ENCODE measurements at regions not wholly inside any gene's neighbourhood (a gene's known extent, or its start where the extent isn't known, plus 50 kb on each side); places are given as distances from the start of the nearest gene placed in this dataset.
A peak's percentile ranks its signal among the peaks of the same experiment; 100 is the strongest.

DNA sequence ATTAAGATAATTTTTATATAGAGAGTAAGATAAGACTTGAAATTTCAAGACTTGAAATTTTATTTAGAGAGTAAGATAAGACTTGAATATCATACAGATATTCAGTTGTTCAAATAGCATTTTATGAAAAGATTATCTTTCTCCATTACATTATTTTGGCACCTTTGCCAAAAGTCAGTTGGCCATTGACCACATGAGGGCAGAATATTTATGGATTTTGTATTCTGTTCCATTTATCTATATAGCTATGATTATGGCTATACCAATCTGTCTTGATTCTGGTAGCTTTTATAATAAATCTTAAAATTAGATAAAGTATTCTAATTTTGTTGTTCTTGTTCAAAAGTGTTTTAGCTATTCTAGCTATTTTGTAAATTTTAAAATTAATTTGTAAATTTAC is 537.9 kb upstream of the GJE1 start:
- ChIA-PET CTCF (ENCODE audit: low intra/inter-chr PET ratio) (no interaction called here), POLR2A (no interaction called here)
- H4K20me1 ChIP-seq (replicated peaks; ENCODE audit: control insufficient read depth, insufficient read depth, low read length): no peaks in the 10 kb centered on the region
- no peaks in the 10 kb centered on the region for H3K27me3 ChIP-seq (ENCODE audit: control insufficient read depth in 2 of 2, insufficient read depth in 2 of 2, low read length in 2 of 2)
- no peaks in the 10 kb centered on the region for H3K36me3 ChIP-seq (ENCODE audit: control insufficient read depth, insufficient read depth, low read length)
- no TSS peak for BruUV-seq (replicated peaks)
- no peaks in the 10 kb centered on the region for H3K79me2 ChIP-seq (ENCODE audit: control insufficient read depth, insufficient read depth, low read length)
- H3K4me2 ChIP-seq (ENCODE audit: insufficient read depth, low read length): no peak overlapping the region
- FAIRE-seq (no peak), ATAC-seq (no peak), DNase-seq (ENCODE audit: extremely low read depth in 1 of 4, low spot score in 3 of 4) (no peak)
- no peaks in the 10 kb centered on the region for H3K9me3 ChIP-seq (replicated peaks; ENCODE audit: control insufficient read depth, insufficient read depth, low read depth, low read length)
- H3K9ac ChIP-seq (ENCODE audit: insufficient read depth in 1 of 2, low read depth in 2 of 2, low read length in 2 of 2): no peak overlapping the region
- in situ Hi-C loops (cut with MboI): no loop called here
- no peaks in the 10 kb centered on the region for H3K4me1 ChIP-seq (replicated peaks in 1 of 2; ENCODE audit: control insufficient read depth in 2 of 2, insufficient read depth in 2 of 2, low read length in 2 of 2)
- no peak overlapping the region for H2AFZ ChIP-seq (ENCODE audit: low read depth, low read length)
- intact Hi-C loops (cut with micrococcal nuclease): no loop called here
- no peaks in the 10 kb centered on the region for H3K9me1 ChIP-seq (ENCODE audit: control insufficient read depth, insufficient read depth, low read length)
- H3K4me3 ChIP-seq: no peak overlapping the region
- TF ChIP-seq ETS2 (tag; IDR thresholded peaks at IDR 0.05; ENCODE audit: borderline replicate concordance, poor library complexity, severe bottlenecking) (no peak), RAD21 (CRISPR knock-in tag; conservative IDR thresholded peaks at IDR 0.05 in 1 of 2, IDR thresholded peaks at IDR 0.05 in 1 of 2) (peak in 1 of 2 experiments; percentile 13; a peak in 1 of 4 replicates), SAFB (IDR thresholded peaks at IDR 0.05; ENCODE audit: borderline replicate concordance, low read depth, low read length) (no peak)
- TF ChIP-seq, protein P1, sequence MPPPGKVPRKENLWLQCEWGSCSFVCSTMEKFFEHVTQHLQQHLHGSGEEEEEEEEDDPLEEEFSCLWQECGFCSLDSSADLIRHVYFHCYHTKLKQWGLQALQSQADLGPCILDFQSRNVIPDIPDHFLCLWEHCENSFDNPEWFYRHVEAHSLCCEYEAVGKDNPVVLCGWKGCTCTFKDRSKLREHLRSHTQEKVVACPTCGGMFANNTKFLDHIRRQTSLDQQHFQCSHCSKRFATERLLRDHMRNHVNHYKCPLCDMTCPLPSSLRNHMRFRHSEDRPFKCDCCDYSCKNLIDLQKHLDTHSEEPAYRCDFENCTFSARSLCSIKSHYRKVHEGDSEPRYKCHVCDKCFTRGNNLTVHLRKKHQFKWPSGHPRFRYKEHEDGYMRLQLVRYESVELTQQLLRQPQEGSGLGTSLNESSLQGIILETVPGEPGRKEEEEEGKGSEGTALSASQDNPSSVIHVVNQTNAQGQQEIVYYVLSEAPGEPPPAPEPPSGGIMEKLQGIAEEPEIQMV (tag; conservative IDR thresholded peaks at IDR 0.05; ENCODE audit: low read depth): no peak
- TF ChIP-seq, protein P2, sequence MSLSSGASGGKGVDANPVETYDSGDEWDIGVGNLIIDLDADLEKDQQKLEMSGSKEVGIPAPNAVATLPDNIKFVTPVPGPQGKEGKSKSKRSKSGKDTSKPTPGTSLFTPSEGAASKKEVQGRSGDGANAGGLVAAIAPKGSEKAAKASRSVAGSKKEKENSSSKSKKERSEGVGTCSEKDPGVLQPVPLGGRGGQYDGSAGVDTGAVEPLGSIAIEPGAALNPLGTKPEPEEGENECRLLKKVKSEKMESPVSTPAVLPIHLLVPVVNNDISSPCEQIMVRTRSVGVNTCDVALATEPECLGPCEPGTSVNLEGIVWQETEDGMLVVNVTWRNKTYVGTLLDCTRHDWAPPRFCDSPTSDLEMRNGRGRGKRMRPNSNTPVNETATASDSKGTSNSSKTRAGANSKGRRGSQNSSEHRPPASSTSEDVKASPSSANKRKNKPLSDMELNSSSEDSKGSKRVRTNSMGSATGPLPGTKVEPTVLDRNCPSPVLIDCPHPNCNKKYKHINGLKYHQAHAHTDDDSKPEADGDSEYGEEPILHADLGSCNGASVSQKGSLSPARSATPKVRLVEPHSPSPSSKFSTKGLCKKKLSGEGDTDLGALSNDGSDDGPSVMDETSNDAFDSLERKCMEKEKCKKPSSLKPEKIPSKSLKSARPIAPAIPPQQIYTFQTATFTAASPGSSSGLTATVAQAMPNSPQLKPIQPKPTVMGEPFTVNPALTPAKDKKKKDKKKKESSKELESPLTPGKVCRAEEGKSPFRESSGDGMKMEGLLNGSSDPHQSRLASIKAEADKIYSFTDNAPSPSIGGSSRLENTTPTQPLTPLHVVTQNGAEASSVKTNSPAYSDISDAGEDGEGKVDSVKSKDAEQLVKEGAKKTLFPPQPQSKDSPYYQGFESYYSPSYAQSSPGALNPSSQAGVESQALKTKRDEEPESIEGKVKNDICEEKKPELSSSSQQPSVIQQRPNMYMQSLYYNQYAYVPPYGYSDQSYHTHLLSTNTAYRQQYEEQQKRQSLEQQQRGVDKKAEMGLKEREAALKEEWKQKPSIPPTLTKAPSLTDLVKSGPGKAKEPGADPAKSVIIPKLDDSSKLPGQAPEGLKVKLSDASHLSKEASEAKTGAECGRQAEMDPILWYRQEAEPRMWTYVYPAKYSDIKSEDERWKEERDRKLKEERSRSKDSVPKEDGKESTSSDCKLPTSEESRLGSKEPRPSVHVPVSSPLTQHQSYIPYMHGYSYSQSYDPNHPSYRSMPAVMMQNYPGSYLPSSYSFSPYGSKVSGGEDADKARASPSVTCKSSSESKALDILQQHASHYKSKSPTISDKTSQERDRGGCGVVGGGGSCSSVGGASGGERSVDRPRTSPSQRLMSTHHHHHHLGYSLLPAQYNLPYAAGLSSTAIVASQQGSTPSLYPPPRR (CRISPR knock-in tag; IDR thresholded peaks at IDR 0.05; ENCODE audit: borderline replicate concordance): no peak
- no peak overlapping the region for H3K27ac ChIP-seq (ENCODE audit: extremely low read depth, low read depth, low read length)

All from K562 (cell line).